HG03103 (cell line): ENCODE measurements at regions not wholly inside any gene's neighbourhood (a gene's known extent, or its start where the extent isn't known, plus 50 kb on each side); places are given as distances from the start of the nearest gene placed in this dataset.
"Not testable (repeated sequence)": the region's sequence is repeated elsewhere in the genome, so short reads cannot be mapped to it uniquely, and the experiment has no call there.

Experiments used
- ATAC-seq: cut with Tn5 transposase; IDR thresholded peaks from one replicate; pipeline ENCODE4 v1.9.1; 2021; ENCODE audit warnings: low read depth; ENCODE audit not compliant: unreplicated experiment

GRCh38 chr1:72481420-72481970 is 199.2 kb upstream of the NEGR1 start:
- no peak for ATAC-seq

- no peak for ATAC-seq
Measured at GRCh38 chr1:72466376-72466775, 184.0 kb upstream of the NEGR1 start.

GRCh38 chr1:72462186-72462905 is 180.0 kb upstream of the NEGR1 start:
- no peak for ATAC-seq

GRCh38 chr1:72442262-72442661 is 159.9 kb upstream of the NEGR1 start:
- ATAC-seq, result no peak

GRCh38 chr1:72439036-72439435 is 156.7 kb upstream of the NEGR1 start:
- no peak for ATAC-seq

- ATAC-seq, result no peak
Measured at GRCh38 chr1:72438270-72438669, 155.9 kb upstream of the NEGR1 start.

- no peak for ATAC-seq
Measured at GRCh38 chr1:72435025-72435424, 152.7 kb upstream of the NEGR1 start.

- ATAC-seq, result no peak
Measured at GRCh38 chr1:72434070-72434469, 151.7 kb upstream of the NEGR1 start.

- no peak for ATAC-seq
Measured at GRCh38 chr1:72433591-72433990, 151.3 kb upstream of the NEGR1 start.

GRCh38 chr1:72432645-72433267 is 150.4 kb upstream of the NEGR1 start:
- ATAC-seq, result no peak

GRCh38 chr1:72431810-72432209 is 149.5 kb upstream of the NEGR1 start:
- ATAC-seq, result no peak

- not testable (repeated sequence) for ATAC-seq
Measured at GRCh38 chr1:72428276-72428675, 145.9 kb upstream of the NEGR1 start.

GRCh38 chr1:72419229-72419628 is 136.9 kb upstream of the NEGR1 start:
- no peak for ATAC-seq

GRCh38 chr1:72412286-72412685 is 129.9 kb upstream of the NEGR1 start:
- no peak for ATAC-seq

- no peak for ATAC-seq
Measured at GRCh38 chr1:72399807-72400206, 117.5 kb upstream of the NEGR1 start.

- no peak for ATAC-seq
Measured at GRCh38 chr1:72397786-72398185, 115.4 kb upstream of the NEGR1 start.

- no peak for ATAC-seq
Measured at GRCh38 chr1:72394457-72394856, 112.1 kb upstream of the NEGR1 start.

- no peak for ATAC-seq
Measured at GRCh38 chr1:72379072-72379471, 96.7 kb upstream of the NEGR1 start.

GRCh38 chr1:72375226-72375625 is 92.9 kb upstream of the NEGR1 start:
- ATAC-seq, result no peak

GRCh38 chr1:72371259-72372035 is 89.1 kb upstream of the NEGR1 start:
- ATAC-seq, result no peak

GRCh38 chr1:72370836-72371235 is 88.5 kb upstream of the NEGR1 start:
- not testable (repeated sequence) for ATAC-seq
